ENCODE measurements at regions not wholly inside any gene's neighbourhood (a gene's known extent, or its start where the extent isn't known, plus 50 kb on each side); places are given as distances from the start of the nearest gene placed in this dataset.

- peaks cover 5% of the 10 kb centered on the region for H3K27me3 Mint-ChIP-seq
- no peak for DNase-seq (ENCODE audit: extremely low spot score, unreplicated experiment)
- H3K27ac Mint-ChIP-seq = no peak overlapping the region
- peak; percentile 30 for TF ChIP-seq CTCF (conservative IDR thresholded peaks at IDR 0.05)
- H3K36me3 Mint-ChIP-seq = no peaks in the 10 kb centered on the region
- peaks cover 5% of the 10 kb centered on the region for H3K9me3 Mint-ChIP-seq
- H3K4me3 Mint-ChIP-seq = no peak overlapping the region
- no peaks in the 10 kb centered on the region for H3K4me1 Mint-ChIP-seq (ENCODE audit: unreplicated experiment)
These were observed 233.7 kb downstream of the THBS2 start for GRCh38 chr6:169019727-169020491.

- TF ChIP-seq CTCF (conservative IDR thresholded peaks at IDR 0.05) = no peak
- no peak for DNase-seq (ENCODE audit: extremely low spot score, unreplicated experiment)
- no peaks in the 10 kb centered on the region for H3K4me1 Mint-ChIP-seq (ENCODE audit: unreplicated experiment)
- H3K4me3 Mint-ChIP-seq = no peak overlapping the region
- H3K9me3 Mint-ChIP-seq = peaks cover 5% of the 10 kb centered on the region
- H3K27ac Mint-ChIP-seq = no peak overlapping the region
- peaks cover 9% of the 10 kb centered on the region for H3K27me3 Mint-ChIP-seq
- H3K36me3 Mint-ChIP-seq = no peaks in the 10 kb centered on the region
These were observed 234.5 kb downstream of the THBS2 start for GRCh38 chr6:169019111-169019510.

GRCh38 chr6:169016758-169017157 lies 236.9 kb downstream of the THBS2 start:
- peaks cover 5% of the 10 kb centered on the region for H3K9me3 Mint-ChIP-seq
- TF ChIP-seq CTCF (conservative IDR thresholded peaks at IDR 0.05) = no peak
- no peaks in the 10 kb centered on the region for H3K4me1 Mint-ChIP-seq (ENCODE audit: unreplicated experiment)
- DNase-seq (ENCODE audit: extremely low spot score, unreplicated experiment) = no peak
- H3K4me3 Mint-ChIP-seq = no peak overlapping the region
- H3K36me3 Mint-ChIP-seq = no peaks in the 10 kb centered on the region
- peaks cover 9% of the 10 kb centered on the region for H3K27me3 Mint-ChIP-seq
- H3K27ac Mint-ChIP-seq = no peak overlapping the region

- no peaks in the 10 kb centered on the region for H3K36me3 Mint-ChIP-seq
- no peak overlapping the region for H3K4me3 Mint-ChIP-seq
These were observed 239.1 kb downstream of the THBS2 start for GRCh38 chr6:169014211-169015197.

GRCh38 chr6:169009628-169010027 lies 244.0 kb downstream of the THBS2 start:
- H3K27me3 Mint-ChIP-seq = peaks cover under 1% of the 10 kb centered on the region
- DNase-seq (ENCODE audit: extremely low spot score, unreplicated experiment) = no peak
- TF ChIP-seq CTCF (conservative IDR thresholded peaks at IDR 0.05) = no peak
- no peak overlapping the region for H3K27ac Mint-ChIP-seq
- no peak overlapping the region for H3K4me3 Mint-ChIP-seq
- no peaks in the 10 kb centered on the region for H3K4me1 Mint-ChIP-seq (ENCODE audit: unreplicated experiment)
- no peaks in the 10 kb centered on the region for H3K9me3 Mint-ChIP-seq
- no peaks in the 10 kb centered on the region for H3K36me3 Mint-ChIP-seq

More at GRCh38 chr6:169014211-169015197, 239.1 kb downstream of the THBS2 start:
- no peaks in the 10 kb centered on the region for H3K4me1 Mint-ChIP-seq (ENCODE audit: unreplicated experiment)
- no peak for DNase-seq (ENCODE audit: extremely low spot score, unreplicated experiment)
- H3K9me3 Mint-ChIP-seq = peaks cover 5% of the 10 kb centered on the region
- no peak overlapping the region for H3K27ac Mint-ChIP-seq
- no peak for TF ChIP-seq CTCF (conservative IDR thresholded peaks at IDR 0.05)
- H3K27me3 Mint-ChIP-seq = peaks cover 9% of the 10 kb centered on the region

All from type B pancreatic cell (in vitro differentiated cells).